GM12878 (cell line): ENCODE measurements at regions not wholly inside any gene's neighbourhood (a gene's known extent, or its start where the extent isn't known, plus 50 kb on each side); places are given as distances from the start of the nearest gene placed in this dataset.

Experiments
- ATAC-seq: fragments of 200-7000 bp; cut with Tn5 transposase; 3 replicates; pipeline ENCODE4 v1.9.1; 2020; ENCODE audit warnings: mild to moderate bottlenecking, moderate library complexity
- BruUV-seq: library from RNA; stranded (reverse); fragments of 400-500 nt; replicated peaks from 2 replicates; lab custom pipeline; 2021; lab: Mats Ljungman, UMichigan
- CTCF ChIA-PET: fragments of 300-600 bp; sonication (Branson Sonifier 250); formaldehyde crosslinking; extraction: SDS; loops from one replicate; lab custom pipeline; 2021; ENCODE audit warnings: inconsistent platforms; lab: Yijun Ruan, JAX
- POLR2A ChIA-PET: fragments of 350-600 bp; formaldehyde crosslinking; extraction: SDS; loops from one replicate; lab custom pipeline; 2021; ENCODE audit warnings: inconsistent platforms; lab: Charles Lee
- RAD21 ChIA-PET: fragments of 300-600 bp; sonication (Branson Sonifier 250); formaldehyde crosslinking; loops from one replicate; lab custom pipeline; 2023; ENCODE audit warnings: antibody characterized with exemption; ENCODE audit not compliant: unreplicated experiment; lab: Charles Lee
- SMC1A ChIA-PET: fragments of 300-600 bp; sonication (Branson Sonifier 250); formaldehyde crosslinking; loops from one replicate; lab custom pipeline; 2023; ENCODE audit not compliant: unreplicated experiment, uncharacterized antibody; lab: Charles Lee
- DNase-seq: peaks from one replicate; pipeline ENCODE4 v3.0.0-alpha.2; 2011; ENCODE audit warnings: low read depth, low spot score
- FAIRE-seq: peaks from 3 replicates; lab custom pipeline; 2011; peaks lifted over from hg19 to GRCh38; lab: Jason Lieb, UNC
- H2AFZ ChIP-seq: 2 replicates; pipeline ENCODE4 v1.6.0; 2011; ENCODE audit warnings: low read depth, low read length, control low read depth; ENCODE audit not compliant: control insufficient read depth
- H3K27ac ChIP-seq: 2 replicates; pipeline ENCODE4 v1.5.1; 2011; ENCODE audit warnings: control low read depth; ENCODE audit not compliant: control insufficient read depth, insufficient read depth
- H3K27me3 ChIP-seq, 2 experiments: replicated peaks in 1 of 2; 2 replicates each; pipeline versions ENCODE4 v1.6.0 to v1.6.1; 2011; ENCODE audit warnings: low read length in 1 of 2; ENCODE audit not compliant: control insufficient read depth in 2 of 2, insufficient read depth in 2 of 2
- H3K36me3 ChIP-seq, 2 experiments: 2 replicates each; pipeline ENCODE4 v1.5.1; 2011; ENCODE audit warnings: low read length in 1 of 2; ENCODE audit not compliant: control insufficient read depth in 2 of 2, insufficient read depth in 2 of 2
- H3K4me1 ChIP-seq: 2 replicates; pipeline ENCODE4 v1.6.1; 2011; ENCODE audit warnings: mild to moderate bottlenecking, low read length, moderate library complexity, mixed read lengths; ENCODE audit not compliant: control insufficient read depth, insufficient read depth
- H3K4me2 ChIP-seq: 2 replicates; pipeline ENCODE4 v1.6.0; 2011; ENCODE audit warnings: control low read depth; ENCODE audit not compliant: control insufficient read depth, insufficient read depth
- H3K4me3 ChIP-seq: fragments of 200-600 bp; sonication (generic); 2 replicates; pipeline ENCODE4 v1.5.1; 2016
- H3K79me2 ChIP-seq: 2 replicates; pipeline ENCODE4 v1.6.0; 2011; ENCODE audit warnings: low read length; ENCODE audit not compliant: control insufficient read depth, insufficient read depth
- H3K9ac ChIP-seq: 2 replicates; pipeline ENCODE4 v1.8.0; 2011; ENCODE audit warnings: low read length, control low read depth, mixed read lengths; ENCODE audit not compliant: control insufficient read depth, insufficient read depth
- H3K9me3 ChIP-seq: replicated peaks from 3 replicates; pipeline ENCODE4 v1.5.1; 2011; ENCODE audit warnings: mild to moderate bottlenecking, low read length; ENCODE audit not compliant: control insufficient read depth, insufficient read depth
- H4K20me1 ChIP-seq: 2 replicates; pipeline ENCODE4 v1.6.0; 2011; ENCODE audit not compliant: control insufficient read depth, insufficient read depth
- BACH1 ChIP-seq: fragments of 450-650 bp; IDR thresholded peaks from 2 replicates; pipeline ENCODE4 v1.6.1; 2017; ENCODE audit warnings: mild to moderate bottlenecking, borderline replicate concordance
- CBX3 ChIP-seq: fragments of 200-600 bp; sonication (generic); IDR thresholded peaks from 2 replicates; pipeline ENCODE4 v1.6.1; 2016; ENCODE audit warnings: low read depth, borderline replicate concordance
- GATAD2B ChIP-seq: fragments of 450-650 bp; conservative IDR thresholded peaks from 2 replicates; pipeline ENCODE4 v1.6.1; 2017; ENCODE audit warnings: low read depth, mild to moderate bottlenecking, moderate library complexity
- HDAC2 ChIP-seq: fragments of 200-600 bp; sonication (generic); IDR thresholded peaks from 2 replicates; pipeline ENCODE4 v1.6.1; 2017
- IKZF1 ChIP-seq: fragments of 450-650 bp; conservative IDR thresholded peaks from 2 replicates; pipeline ENCODE4 v1.6.1; 2017; ENCODE audit warnings: antibody characterized with exemption, mild to moderate bottlenecking
- KDM1A ChIP-seq: fragments of 200-600 bp; sonication (generic); IDR thresholded peaks from 2 replicates; pipeline ENCODE4 v1.6.1; 2016; ENCODE audit warnings: borderline replicate concordance
- MAX ChIP-seq: IDR thresholded peaks from 2 replicates; pipeline ENCODE4 v1.6.1; 2012; ENCODE audit warnings: low read depth, low read length, improper control_type of control experiment
- MTA3 ChIP-seq: IDR thresholded peaks from 2 replicates; pipeline ENCODE4 v1.6.1; 2012; ENCODE audit warnings: low read length, inconsistent platforms, borderline replicate concordance
- NFIC ChIP-seq: IDR thresholded peaks from 2 replicates; pipeline ENCODE4 v1.6.1; 2012; ENCODE audit warnings: low read depth, mild to moderate bottlenecking, inconsistent platforms, low read length, moderate library complexity
- PBX3 ChIP-seq: IDR thresholded peaks from 2 replicates; pipeline ENCODE4 v1.6.1; 2011; ENCODE audit warnings: mild to moderate bottlenecking, low read depth, low read length, moderate library complexity; ENCODE audit not compliant: insufficient replicate concordance
- POLR2A ChIP-seq: IDR thresholded peaks from 2 replicates; pipeline ENCODE4 v1.6.1; 2011; ENCODE audit warnings: low read depth, mild to moderate bottlenecking, low read length
- SPI1 ChIP-seq: IDR thresholded peaks from 2 replicates; pipeline ENCODE4 v1.6.1; 2011; ENCODE audit warnings: low read depth, mild to moderate bottlenecking, low read length, moderate library complexity, borderline replicate concordance; ENCODE audit not compliant: insufficient read depth
- SRF ChIP-seq, 2 experiments: IDR thresholded peaks; 2 replicates each; pipeline ENCODE4 v1.6.1; 2011; ENCODE audit warnings: low read depth in 2 of 2, low read length in 2 of 2, mild to moderate bottlenecking in 1 of 2, moderate library complexity in 1 of 2
- TARDBP ChIP-seq: IDR thresholded peaks from 2 replicates; pipeline ENCODE4 v1.6.1; 2016; ENCODE audit warnings: borderline replicate concordance
- ZBTB33 ChIP-seq: fragments of 450-650 bp; IDR thresholded peaks from 2 replicates; pipeline ENCODE4 v1.6.1; 2017; ENCODE audit warnings: mild to moderate bottlenecking
- ZNF207 ChIP-seq: fragments of 450-650 bp; IDR thresholded peaks from 2 replicates; pipeline ENCODE4 v1.6.1; 2014; ENCODE audit warnings: antibody characterized with exemption, mild to moderate bottlenecking, borderline replicate concordance
- ZNF24 ChIP-seq: fragments of 450-650 bp; IDR thresholded peaks from 2 replicates; pipeline ENCODE4 v1.6.1; 2017; ENCODE audit warnings: antibody characterized with exemption, mild to moderate bottlenecking
- ZNF384 ChIP-seq: IDR thresholded peaks from 2 replicates; pipeline ENCODE4 v1.6.1; 2012; ENCODE audit warnings: low read depth, mild to moderate bottlenecking, low read length, improper control_type of control experiment, borderline replicate concordance
- ZNF622 ChIP-seq: fragments of 450-650 bp; IDR thresholded peaks from 2 replicates; pipeline ENCODE4 v1.6.1; 2017; ENCODE audit warnings: mild to moderate bottlenecking, inconsistent platforms
- WGBS: methylation state at CpG from one replicate; pipeline ENCODE4 v1.1.6; 2016; ENCODE audit warnings: low lambda C conversion rate; ENCODE audit not compliant: insufficient replicate concordance, insufficient coverage; ENCODE audit errors: missing lambda C conversion rate; 5-methylcytosine and 5-hydroxymethylcytosine counted together
- in situ Hi-C: fragments of 300-500 bp; cut with MboI; formaldehyde crosslinking; loops from 9 replicates; pipeline ENCODE4 v1.14.3; 2018; ENCODE audit warnings: mixed read lengths
- intact Hi-C: fragments of 100-400 bp; cut with micrococcal nuclease; formaldehyde crosslinking; loops from one replicate; pipeline ENCODE4 v1.14.2; 2022; ENCODE audit not compliant: unreplicated experiment

GRCh38 chr6:167560673-167561569, 236.0 kb downstream of the TTLL2 start:
- Histone ChIP-seq H3K4me2 (no peak overlapping the region), H3K27me3 (no peaks in the 10 kb centered on the region), H3K9me3 (no peaks in the 10 kb centered on the region), H4K20me1 (no peaks in the 10 kb centered on the region), H3K9ac (no peak overlapping the region), H3K36me3 (no peaks in the 10 kb centered on the region), H3K4me1 (no peaks in the 10 kb centered on the region), H3K4me3 (no peak overlapping the region), H3K79me2 (no peaks in the 10 kb centered on the region), H3K27ac (no peak overlapping the region), H2AFZ (no peak overlapping the region)
- RAD21 ChIA-PET, result no interaction called here
- SMC1A ChIA-PET, result no interaction called here
- WGBS, result 44% methylated on average over 13 of the region's 13 CpGs
- no peak for DNase-seq
- no peak for FAIRE-seq
- in situ Hi-C loops (no loop called here), intact Hi-C loops (no loop called here)
- TF ChIP-seq PBX3 (no peak), POLR2A (no peak), ZNF207 (no peak), MAX (no peak), ZNF384 (no peak), BACH1 (no peak), GATAD2B (no peak), CBX3 (no peak), KDM1A (no peak), ZBTB33 (no peak), ZNF24 (no peak), NFIC (no peak), MTA3 (no peak), HDAC2 (no peak), SPI1 (no peak), IKZF1 (no peak), SRF (IDR thresholded peaks at IDR 0.05; ENCODE audit: low read depth in 2 of 2, low read length in 2 of 2) (no peak), TARDBP (no peak), ZNF622 (no peak)
- no peak for ATAC-seq
- POLR2A ChIA-PET, result no interaction called here
- CTCF ChIA-PET, result no interaction called here
- BruUV-seq, result no TSS peak
